ENCODE measurements at regions not wholly inside any gene's neighbourhood (a gene's known extent, or its start where the extent isn't known, plus 50 kb on each side); places are given as distances from the start of the nearest gene placed in this dataset.
"Not testable (repeated sequence)": the region's sequence is repeated elsewhere in the genome, so short reads cannot be mapped to it uniquely, and the experiment has no call there.

DNA sequence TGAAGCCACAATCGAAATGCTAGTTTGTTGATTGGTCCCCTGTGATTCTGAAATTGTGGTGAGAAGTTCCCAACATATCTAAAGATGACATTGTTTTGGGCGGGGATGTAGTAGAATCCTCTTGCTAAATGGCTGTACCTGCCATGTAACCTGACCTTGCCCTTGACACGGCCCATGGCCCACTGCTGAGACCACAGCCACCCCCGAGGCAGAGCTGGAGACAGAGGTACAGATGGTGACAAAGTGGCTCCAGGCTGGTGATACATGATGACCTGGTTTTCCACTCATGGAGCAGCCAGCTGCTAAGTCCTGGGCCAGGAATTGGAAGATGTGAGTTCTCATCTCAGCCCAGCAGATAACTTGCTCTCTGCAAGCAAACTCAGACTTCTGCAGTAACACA, 226.5 kb downstream of the FOXD2 start:
- no peak overlapping the region for H3K9ac ChIP-seq (ENCODE audit: low read depth, low read length)
- H3K4me3 ChIP-seq (ENCODE audit: low read depth, low read length): no peak overlapping the region
- H3K9me3 ChIP-seq (ENCODE audit: control insufficient read depth, insufficient read depth, low read length): no peaks in the 10 kb centered on the region
- no peaks in the 10 kb centered on the region for H3K4me1 ChIP-seq (ENCODE audit: control insufficient read depth, insufficient read depth, low read length)
- H3K27me3 ChIP-seq (ENCODE audit: control insufficient read depth, insufficient read depth, low read length): peaks cover 22% of the 10 kb centered on the region
- H3K27ac ChIP-seq (ENCODE audit: low read depth, low read length): no peak overlapping the region
- H3K36me3 ChIP-seq (ENCODE audit: control insufficient read depth, insufficient read depth, low read length): no peaks in the 10 kb centered on the region

DNA sequence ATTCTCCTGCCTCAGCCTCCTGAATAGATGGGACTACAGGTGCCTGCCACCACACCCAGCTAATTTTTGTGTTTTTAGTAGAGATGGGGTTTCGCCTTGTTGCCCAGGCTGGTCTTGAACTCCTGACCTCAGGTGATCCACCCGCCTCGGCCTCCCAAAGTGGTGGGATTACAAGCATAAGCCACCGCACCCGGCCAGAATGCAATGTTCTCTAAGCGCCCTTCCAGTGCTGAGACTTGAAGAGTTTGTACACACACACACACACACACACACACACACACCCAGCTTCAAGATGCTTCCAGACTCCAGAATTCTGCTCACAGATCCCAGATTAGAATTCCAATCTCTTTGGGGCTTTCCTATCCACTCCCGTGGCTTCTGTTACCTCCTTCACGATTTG, 227.1 kb downstream of the FOXD2 start:
- H3K27me3 ChIP-seq (ENCODE audit: control insufficient read depth, insufficient read depth, low read length): peaks cover 16% of the 10 kb centered on the region
- H3K27ac ChIP-seq (ENCODE audit: low read depth, low read length); H3K4me3 ChIP-seq (ENCODE audit: low read depth, low read length); H3K9me3 ChIP-seq (ENCODE audit: control insufficient read depth, insufficient read depth, low read length); H3K36me3 ChIP-seq (ENCODE audit: control insufficient read depth, insufficient read depth, low read length); H3K9ac ChIP-seq (ENCODE audit: low read depth, low read length); H3K4me1 ChIP-seq (ENCODE audit: control insufficient read depth, insufficient read depth, low read length): not testable (repeated sequence)

DNA sequence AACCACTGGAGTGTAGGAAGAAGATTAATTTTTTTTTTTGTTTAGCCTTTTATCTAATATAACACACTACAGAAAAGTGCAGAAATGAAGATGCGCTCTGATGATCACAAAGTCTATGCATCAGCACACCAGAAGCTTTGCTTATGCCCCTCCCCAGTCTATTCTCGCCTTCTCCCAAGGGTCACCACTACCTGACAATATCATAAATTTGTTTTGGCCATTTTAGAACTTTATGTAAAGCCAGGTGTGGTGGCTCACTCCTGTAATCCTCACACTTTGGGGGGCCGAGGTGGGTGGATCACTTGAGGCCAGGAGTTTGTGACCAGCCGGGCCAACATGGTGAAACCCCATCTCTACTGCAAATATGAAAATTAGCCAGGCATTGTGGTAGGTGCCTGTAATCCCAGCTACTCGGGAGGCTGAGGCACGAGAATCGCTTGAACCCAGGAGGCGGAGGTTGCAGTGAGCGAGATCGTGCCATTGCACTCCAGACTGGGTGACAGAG, 231.3 kb downstream of the FOXD2 start:
- no peaks in the 10 kb centered on the region for H3K4me1 ChIP-seq (ENCODE audit: control insufficient read depth, insufficient read depth, low read length)
- H3K9ac ChIP-seq (ENCODE audit: low read depth, low read length): no peak overlapping the region
- H3K9me3 ChIP-seq (ENCODE audit: control insufficient read depth, insufficient read depth, low read length): peaks cover 7% of the 10 kb centered on the region; the same call in 1 of the 2 replicates
- H3K4me3 ChIP-seq (ENCODE audit: low read depth, low read length): no peak overlapping the region
- H3K36me3 ChIP-seq (ENCODE audit: control insufficient read depth, insufficient read depth, low read length): no peaks in the 10 kb centered on the region
- no peaks in the 10 kb centered on the region; the same call in 1 of the 2 replicates for H3K27me3 ChIP-seq (ENCODE audit: control insufficient read depth, insufficient read depth, low read length)
- no peak overlapping the region for H3K27ac ChIP-seq (ENCODE audit: low read depth, low read length)

- Histone ChIP-seq H3K27me3 (ENCODE audit: control insufficient read depth, insufficient read depth, low read length) (peaks cover 2% of the 10 kb centered on the region; the same call in 1 of the 2 replicates), H3K36me3 (ENCODE audit: control insufficient read depth, insufficient read depth, low read length) (no peaks in the 10 kb centered on the region), H3K27ac (ENCODE audit: low read depth, low read length) (no peak overlapping the region), H3K9ac (ENCODE audit: low read depth, low read length) (no peak overlapping the region), H3K9me3 (ENCODE audit: control insufficient read depth, insufficient read depth, low read length) (peaks cover 7% of the 10 kb centered on the region; the same call in 1 of the 2 replicates), H3K4me1 (ENCODE audit: control insufficient read depth, insufficient read depth, low read length) (no peaks in the 10 kb centered on the region; the same call in 1 of the 2 replicates), H3K4me3 (ENCODE audit: low read depth, low read length) (no peak overlapping the region)
Measured at GRCh38 chr1:47672622-47673021, 234.8 kb downstream of the FOXD2 start.

DNA sequence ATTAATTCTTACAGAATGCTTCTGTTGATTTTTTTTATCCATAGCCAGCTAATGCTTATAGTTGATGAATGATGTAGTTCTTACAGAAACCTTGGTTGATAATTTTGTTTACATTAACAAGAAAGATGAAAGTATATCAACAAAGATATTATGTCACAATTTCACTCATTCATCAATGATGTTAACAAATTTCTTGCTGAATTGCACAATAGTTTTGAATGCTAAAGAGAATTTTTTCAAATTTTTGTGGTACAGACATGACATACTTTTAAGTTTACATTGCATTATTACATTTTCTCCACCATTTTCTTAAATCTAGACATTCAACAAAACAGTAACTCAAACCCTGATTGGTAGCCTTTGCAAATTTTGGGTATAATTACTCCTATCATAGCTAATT, 236.3 kb downstream of the FOXD2 start:
- Histone ChIP-seq H3K9me3 (ENCODE audit: control insufficient read depth, insufficient read depth, low read length) (peaks cover 7% of the 10 kb centered on the region; the same call in 1 of the 2 replicates), H3K4me3 (ENCODE audit: low read depth, low read length) (no peak overlapping the region), H3K4me1 (ENCODE audit: control insufficient read depth, insufficient read depth, low read length) (no peaks in the 10 kb centered on the region; the same call in 1 of the 2 replicates), H3K27me3 (ENCODE audit: control insufficient read depth, insufficient read depth, low read length) (0 out of 2 replicates have a peak, but pooled peaks cover 2% of the 10 kb centered on the region), H3K27ac (ENCODE audit: low read depth, low read length) (no peak overlapping the region), H3K9ac (ENCODE audit: low read depth, low read length) (no peak overlapping the region), H3K36me3 (ENCODE audit: control insufficient read depth, insufficient read depth, low read length) (no peaks in the 10 kb centered on the region)

DNA sequence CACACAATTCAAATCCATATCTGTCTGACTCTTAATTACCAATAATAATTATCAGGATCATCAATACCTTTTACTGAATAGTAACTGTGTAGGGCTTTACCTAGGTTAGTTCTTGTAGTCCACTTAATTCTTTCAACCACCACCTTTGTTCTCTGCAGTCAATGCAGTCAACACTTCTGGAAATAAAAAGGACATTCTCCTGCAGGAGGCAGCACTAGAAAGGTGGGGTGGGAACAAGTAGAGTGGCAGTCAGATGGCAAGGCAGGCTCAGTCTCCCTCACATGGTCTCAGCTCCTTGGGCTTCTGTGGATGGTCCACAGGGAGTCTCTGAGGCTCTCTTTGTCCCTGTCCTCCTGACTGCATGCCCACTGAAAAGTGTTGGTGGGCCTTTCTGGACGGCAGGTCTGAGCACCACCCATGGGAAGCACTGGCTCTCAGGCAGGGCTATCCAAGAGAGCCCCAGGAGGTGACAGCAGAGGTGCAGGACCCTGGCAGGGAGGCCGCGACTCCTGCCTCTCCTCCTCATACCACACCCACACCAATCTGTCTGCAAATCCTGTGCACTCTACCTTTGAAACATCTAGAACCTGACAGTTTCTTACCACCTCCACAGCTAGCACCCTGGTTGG, 237.3 kb downstream of the FOXD2 start:
- Histone ChIP-seq H3K9ac (ENCODE audit: low read depth, low read length) (no peak overlapping the region), H3K27ac (ENCODE audit: low read depth, low read length) (no peak overlapping the region), H3K4me1 (ENCODE audit: control insufficient read depth, insufficient read depth, low read length) (no peaks in the 10 kb centered on the region; the same call in 1 of the 2 replicates), H3K9me3 (ENCODE audit: control insufficient read depth, insufficient read depth, low read length) (peaks cover 7% of the 10 kb centered on the region; the same call in 1 of the 2 replicates), H3K36me3 (ENCODE audit: control insufficient read depth, insufficient read depth, low read length) (no peaks in the 10 kb centered on the region), H3K27me3 (ENCODE audit: control insufficient read depth, insufficient read depth, low read length) (0 out of 2 replicates have a peak, but pooled peaks cover 2% of the 10 kb centered on the region), H3K4me3 (ENCODE audit: low read depth, low read length) (no peak overlapping the region)

DNA sequence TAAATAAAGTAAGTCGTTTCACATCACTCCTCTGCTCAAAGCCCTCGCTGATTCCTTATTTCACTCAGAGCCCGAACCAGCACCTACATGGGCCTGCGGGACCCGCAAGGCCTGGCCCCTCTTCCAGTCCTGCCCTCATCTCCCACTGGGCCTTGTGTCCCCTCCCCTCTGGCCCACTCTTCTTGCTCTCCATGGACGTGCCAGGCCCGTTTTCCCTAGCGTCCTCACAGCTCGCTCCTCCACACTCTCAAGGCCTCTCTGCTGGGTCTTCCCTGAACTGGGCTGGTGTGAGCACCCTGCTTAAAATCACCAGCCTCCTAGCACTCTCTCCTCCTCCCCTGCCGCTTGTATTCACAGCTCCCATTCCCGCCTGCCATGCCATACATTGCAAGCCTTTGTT, 237.9 kb downstream of the FOXD2 start:
- H3K36me3 ChIP-seq (ENCODE audit: control insufficient read depth, insufficient read depth, low read length): no peaks in the 10 kb centered on the region
- H3K9me3 ChIP-seq (ENCODE audit: control insufficient read depth, insufficient read depth, low read length): peaks cover 7% of the 10 kb centered on the region; the same call in 1 of the 2 replicates
- H3K4me1 ChIP-seq (ENCODE audit: control insufficient read depth, insufficient read depth, low read length): no peaks in the 10 kb centered on the region; the same call in 1 of the 2 replicates
- H3K27me3 ChIP-seq (ENCODE audit: control insufficient read depth, insufficient read depth, low read length): 0 out of 2 replicates have a peak, but pooled peaks cover 2% of the 10 kb centered on the region
- no peak overlapping the region for H3K27ac ChIP-seq (ENCODE audit: low read depth, low read length)
- H3K9ac ChIP-seq (ENCODE audit: low read depth, low read length): no peak overlapping the region
- H3K4me3 ChIP-seq (ENCODE audit: low read depth, low read length): no peak overlapping the region

GRCh38 chr1:47676311-47677054, 238.6 kb downstream of the FOXD2 start:
- no peak overlapping the region for H3K27ac ChIP-seq (ENCODE audit: low read depth, low read length)
- no peaks in the 10 kb centered on the region for H3K36me3 ChIP-seq (ENCODE audit: control insufficient read depth, insufficient read depth, low read length)
- H3K4me1 ChIP-seq (ENCODE audit: control insufficient read depth, insufficient read depth, low read length): no peaks in the 10 kb centered on the region; the same call in 1 of the 2 replicates
- no peak overlapping the region for H3K4me3 ChIP-seq (ENCODE audit: low read depth, low read length)
- no peak overlapping the region for H3K9ac ChIP-seq (ENCODE audit: low read depth, low read length)
- H3K9me3 ChIP-seq (ENCODE audit: control insufficient read depth, insufficient read depth, low read length): peaks cover 7% of the 10 kb centered on the region; the same call in 1 of the 2 replicates
- 0 out of 2 replicates have a peak, but pooled peaks cover 2% of the 10 kb centered on the region for H3K27me3 ChIP-seq (ENCODE audit: control insufficient read depth, insufficient read depth, low read length)

GRCh38 chr1:47677241-47677940, 239.5 kb downstream of the FOXD2 start:
- Histone ChIP-seq H3K27me3 (ENCODE audit: control insufficient read depth, insufficient read depth, low read length) (0 out of 2 replicates have a peak, but pooled peaks cover 2% of the 10 kb centered on the region), H3K27ac (ENCODE audit: low read depth, low read length) (no peak overlapping the region), H3K36me3 (ENCODE audit: control insufficient read depth, insufficient read depth, low read length) (no peaks in the 10 kb centered on the region), H3K9ac (ENCODE audit: low read depth, low read length) (no peak overlapping the region), H3K9me3 (ENCODE audit: control insufficient read depth, insufficient read depth, low read length) (peaks cover 6% of the 10 kb centered on the region; the same call in 1 of the 2 replicates), H3K4me1 (ENCODE audit: control insufficient read depth, insufficient read depth, low read length) (no peaks in the 10 kb centered on the region; the same call in 1 of the 2 replicates), H3K4me3 (ENCODE audit: low read depth, low read length) (no peak overlapping the region)

- Histone ChIP-seq H3K4me3 (ENCODE audit: low read depth, low read length) (no peak overlapping the region), H3K27me3 (ENCODE audit: control insufficient read depth, insufficient read depth, low read length) (0 out of 2 replicates have a peak, but pooled peaks cover 2% of the 10 kb centered on the region), H3K4me1 (ENCODE audit: control insufficient read depth, insufficient read depth, low read length) (no peaks in the 10 kb centered on the region; the same call in 1 of the 2 replicates), H3K27ac (ENCODE audit: low read depth, low read length) (no peak overlapping the region), H3K9ac (ENCODE audit: low read depth, low read length) (no peak overlapping the region), H3K9me3 (ENCODE audit: control insufficient read depth, insufficient read depth, low read length) (no peaks in the 10 kb centered on the region), H3K36me3 (ENCODE audit: control insufficient read depth, insufficient read depth, low read length) (no peaks in the 10 kb centered on the region)
Measured at GRCh38 chr1:47678464-47678980, 240.7 kb downstream of the FOXD2 start.

Data from HUES48 (cell line).